Epithelial cell of esophagus (primary cell): ENCODE measurements at regions not wholly inside any gene's neighbourhood (a gene's known extent, or its start where the extent isn't known, plus 50 kb on each side); places are given as distances from the start of the nearest gene placed in this dataset.

Experiments
- DNase-seq: peaks from one replicate; pipeline ENCODE4 v3.0.0; 2010; ENCODE audit warnings: low read depth
- H3K4me3 ChIP-seq: 2 replicates; pipeline ENCODE4 v1.5.1; 2011; ENCODE audit warnings: mild to moderate bottlenecking, low read length, control low read depth
- TF ChIP-seq, protein P1 (sequence below): IDR thresholded peaks from 2 replicates; pipeline ENCODE4 v1.5.1; 2011; ENCODE audit warnings: low read depth, mild to moderate bottlenecking, low read length, control low read depth, inconsistent platforms; ENCODE audit not compliant: insufficient read depth; ENCODE audit errors: missing control alignments

DNA sequence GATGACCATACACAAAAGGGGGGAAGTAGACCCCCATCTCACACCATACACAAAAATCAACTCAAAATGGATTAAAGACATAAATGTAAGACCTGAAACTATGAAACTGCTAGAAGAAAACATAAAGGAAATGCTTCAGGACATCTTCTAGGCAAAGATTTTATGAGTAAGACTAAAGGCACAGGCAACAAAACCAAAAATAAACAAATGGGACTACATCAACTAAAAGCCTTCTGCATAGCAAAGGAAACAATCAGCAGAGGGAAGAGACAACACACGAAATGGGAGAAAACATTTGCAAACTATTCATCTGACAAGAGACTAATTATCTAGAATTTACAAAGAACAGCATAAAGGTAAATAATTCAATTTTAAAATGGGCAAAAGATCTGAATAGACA lies 152.1 kb downstream of the AXIN2 start:
- DNase-seq: no peak
- H3K4me3 ChIP-seq: no peak overlapping the region
- TF ChIP-seq, protein P1, sequence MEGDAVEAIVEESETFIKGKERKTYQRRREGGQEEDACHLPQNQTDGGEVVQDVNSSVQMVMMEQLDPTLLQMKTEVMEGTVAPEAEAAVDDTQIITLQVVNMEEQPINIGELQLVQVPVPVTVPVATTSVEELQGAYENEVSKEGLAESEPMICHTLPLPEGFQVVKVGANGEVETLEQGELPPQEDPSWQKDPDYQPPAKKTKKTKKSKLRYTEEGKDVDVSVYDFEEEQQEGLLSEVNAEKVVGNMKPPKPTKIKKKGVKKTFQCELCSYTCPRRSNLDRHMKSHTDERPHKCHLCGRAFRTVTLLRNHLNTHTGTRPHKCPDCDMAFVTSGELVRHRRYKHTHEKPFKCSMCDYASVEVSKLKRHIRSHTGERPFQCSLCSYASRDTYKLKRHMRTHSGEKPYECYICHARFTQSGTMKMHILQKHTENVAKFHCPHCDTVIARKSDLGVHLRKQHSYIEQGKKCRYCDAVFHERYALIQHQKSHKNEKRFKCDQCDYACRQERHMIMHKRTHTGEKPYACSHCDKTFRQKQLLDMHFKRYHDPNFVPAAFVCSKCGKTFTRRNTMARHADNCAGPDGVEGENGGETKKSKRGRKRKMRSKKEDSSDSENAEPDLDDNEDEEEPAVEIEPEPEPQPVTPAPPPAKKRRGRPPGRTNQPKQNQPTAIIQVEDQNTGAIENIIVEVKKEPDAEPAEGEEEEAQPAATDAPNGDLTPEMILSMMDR: no peak

DNA sequence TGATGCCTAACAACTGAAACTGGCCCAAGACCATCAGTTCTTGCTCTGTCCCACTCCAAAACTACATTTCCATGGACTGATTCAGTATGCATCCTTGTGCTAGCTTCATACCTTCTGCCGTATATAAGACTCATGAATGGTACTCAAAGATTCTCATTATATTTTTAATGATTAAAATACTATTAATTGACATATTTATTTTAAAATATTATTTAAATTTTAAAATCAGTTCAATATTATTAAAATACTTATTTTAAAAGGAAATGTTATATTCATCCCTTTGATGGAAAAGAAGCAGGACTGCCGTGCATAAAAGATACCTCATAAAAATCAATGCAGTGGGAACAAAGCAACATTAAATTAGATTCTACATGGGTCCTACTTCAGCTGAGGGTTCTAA lies 153.4 kb downstream of the AXIN2 start:
- TF ChIP-seq, protein P1: no peak
- DNase-seq: no peak
- no peak overlapping the region for H3K4me3 ChIP-seq

DNA sequence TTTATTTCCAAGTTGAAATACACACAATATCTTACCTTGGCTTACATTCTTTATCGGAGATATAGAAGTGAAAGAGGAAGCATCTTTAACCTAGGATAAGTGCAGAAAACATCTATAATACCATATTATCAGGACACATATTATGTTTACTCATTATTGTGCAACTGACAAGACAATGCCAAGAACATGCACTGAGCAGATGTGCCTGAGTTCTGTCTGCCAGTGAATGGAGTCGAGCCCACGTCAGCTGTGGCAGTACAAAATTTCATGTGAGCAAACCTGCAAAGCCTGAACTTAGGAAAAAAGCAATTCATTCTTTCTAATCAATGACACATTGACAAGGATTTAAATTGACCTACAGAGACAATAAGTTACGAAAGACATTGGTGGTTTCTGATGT lies 154.4 kb downstream of the AXIN2 start:
- H3K4me3 ChIP-seq: no peak overlapping the region
- no peak for DNase-seq
- TF ChIP-seq, protein P1: no peak

DNA sequence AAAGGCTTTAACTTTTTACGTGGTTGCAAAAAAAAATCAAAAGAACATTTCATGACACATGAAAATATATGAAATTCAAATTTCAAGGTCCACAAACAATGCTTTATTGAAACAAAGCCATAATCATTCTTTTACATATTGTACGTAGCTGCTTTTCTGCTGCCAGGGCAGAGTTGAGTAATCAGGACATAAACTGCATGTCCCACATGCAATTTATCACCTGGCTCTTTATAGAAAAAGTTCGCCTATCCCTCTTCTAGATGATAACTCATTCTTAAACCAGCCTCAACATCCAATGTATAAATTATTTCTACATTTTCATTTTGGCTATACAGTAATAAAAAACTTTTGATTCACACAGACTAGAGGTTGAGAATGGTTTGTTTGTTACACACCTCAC lies 154.9 kb downstream of the AXIN2 start:
- no peak for DNase-seq

DNA sequence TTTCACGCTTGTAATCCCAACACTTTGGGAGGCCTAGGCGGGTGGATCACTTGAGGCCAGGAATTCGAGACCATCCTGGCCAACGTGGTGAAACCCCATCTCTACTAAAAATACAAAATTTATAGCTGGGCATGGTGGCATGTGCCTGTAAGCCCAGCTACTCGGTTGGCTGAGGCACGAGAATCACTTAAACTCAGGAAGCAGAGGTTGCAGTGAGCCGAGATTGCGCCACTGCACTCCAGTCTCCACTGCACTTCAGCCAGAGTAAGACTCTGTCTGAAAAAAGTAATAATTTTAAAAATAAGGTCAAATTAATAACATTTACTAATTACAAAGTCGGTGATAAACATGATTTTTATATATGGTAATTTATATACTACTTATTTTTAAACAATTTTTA lies 155.9 kb downstream of the AXIN2 start:
- TF ChIP-seq, protein P1: no peak
- DNase-seq: no peak
- no peak overlapping the region for H3K4me3 ChIP-seq

More for the DNA sequence above, 154.9 kb downstream of the AXIN2 start:
- H3K4me3 ChIP-seq: no peak overlapping the region
- TF ChIP-seq, protein P1: no peak

DNA sequence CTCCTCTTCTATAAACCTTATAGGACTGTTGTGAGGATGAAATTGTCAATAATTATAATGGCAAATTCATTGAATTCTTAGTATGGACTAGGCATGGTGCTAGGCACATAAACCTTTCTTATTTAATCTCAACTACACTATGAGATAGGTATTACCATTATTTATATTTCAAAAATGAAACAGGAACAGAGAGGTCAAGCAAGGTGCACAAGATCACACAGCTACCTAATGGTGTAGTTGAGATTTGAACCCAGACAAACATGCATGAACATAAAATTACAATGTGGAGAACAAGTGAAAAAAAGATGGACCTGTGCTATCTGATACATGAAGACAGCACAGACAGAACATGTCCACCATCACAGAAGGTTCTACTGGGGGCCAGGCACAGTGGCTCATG lies 156.7 kb downstream of the AXIN2 start:
- no peak for DNase-seq
- H3K4me3 ChIP-seq: no peak overlapping the region
- TF ChIP-seq, protein P1: no peak

DNA sequence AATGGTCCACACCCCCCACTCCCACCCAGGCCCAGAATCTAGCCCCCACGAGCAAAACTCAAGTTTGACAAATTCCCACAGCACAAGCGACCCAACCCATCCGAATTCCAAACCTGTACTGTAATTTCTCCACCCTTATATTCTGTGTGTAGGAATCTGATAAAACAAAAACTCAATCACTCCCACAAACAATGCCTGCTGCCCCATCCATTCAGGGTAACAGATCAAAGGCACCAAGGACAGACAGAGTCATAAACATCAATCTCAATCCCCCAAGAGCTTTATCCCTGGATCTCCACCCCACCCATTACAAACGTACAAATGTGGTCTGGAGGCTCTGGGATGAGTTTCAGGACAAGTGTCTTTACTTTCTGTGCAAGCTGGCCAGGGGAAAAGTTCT lies 157.8 kb downstream of the AXIN2 start:
- DNase-seq: no peak
- no peak overlapping the region for H3K4me3 ChIP-seq
- TF ChIP-seq, protein P1: no peak
